SK-N-MC (cell line): ENCODE measurements at regions not wholly inside any gene's neighbourhood (a gene's known extent, or its start where the extent isn't known, plus 50 kb on each side); places are given as distances from the start of the nearest gene placed in this dataset.

Experiments
- EZH2 ChIP-seq: fragments of 200-600 bp; sonication (generic); IDR thresholded peaks from one replicate; pipeline ENCODE4 v1.6.1; 2017; ENCODE audit warnings: antibody characterized with exemption
- FOXP2 ChIP-seq: optimal IDR thresholded peaks from 2 replicates; pipeline ENCODE3; 2011; ENCODE audit warnings: mild to moderate bottlenecking, moderate library complexity; ENCODE audit not compliant: insufficient read depth; ENCODE audit errors: extremely low read length, control extremely low read depth
- POLR2AphosphoS5 ChIP-seq: IDR thresholded peaks from 2 replicates; pipeline ENCODE4 v1.6.1; 2012; ENCODE audit warnings: mild to moderate bottlenecking, low read depth, low read length, borderline replicate concordance

- TF ChIP-seq POLR2AphosphoS5: no peak
- no peak for TF ChIP-seq EZH2
- TF ChIP-seq FOXP2: no peak
Measured at GRCh38 chr3:111252779-111253178, 181.2 kb downstream of the NECTIN3 start.
